ENCODE measurements at regions not wholly inside any gene's neighbourhood (a gene's known extent, or its start where the extent isn't known, plus 50 kb on each side); places are given as distances from the start of the nearest gene placed in this dataset.
"Not testable (repeated sequence)": the region's sequence is repeated elsewhere in the genome, so short reads cannot be mapped to it uniquely, and the experiment has no call there.

GRCh38 chr7:32645255-32645654 is 150.0 kb downstream of the AVL9 start:
- not testable (repeated sequence) for DNase-seq

GRCh38 chr7:32643194-32643593 is 147.9 kb downstream of the AVL9 start:
- no peak for DNase-seq

GRCh38 chr7:32639122-32639521 is 143.8 kb downstream of the AVL9 start:
- no peak for DNase-seq

- DNase-seq, result not testable (repeated sequence)
Measured at GRCh38 chr7:32638479-32639121, 143.3 kb downstream of the AVL9 start.
